HS-5 (cell line): ENCODE measurements at regions not wholly inside any gene's neighbourhood (a gene's known extent, or its start where the extent isn't known, plus 50 kb on each side); places are given as distances from the start of the nearest gene placed in this dataset.
"Not testable (repeated sequence)": the region's sequence is repeated elsewhere in the genome, so short reads cannot be mapped to it uniquely, and the experiment has no call there.

Experiments
- DNase-seq: peaks from one replicate; pipeline ENCODE4 v3.0.0-alpha.2; 2012; ENCODE audit warnings: low read depth

GRCh38 chr10:60615541-60615940 lies 162.7 kb upstream of the CDK1 start:
- no peak for DNase-seq

GRCh38 chr10:60614363-60614762 lies 163.9 kb upstream of the CDK1 start:
- DNase-seq, result no peak

GRCh38 chr10:60613434-60613833 lies 164.8 kb upstream of the CDK1 start:
- no peak for DNase-seq

GRCh38 chr10:60611291-60611747 lies 167.0 kb upstream of the CDK1 start:
- peak; percentile 82 for DNase-seq

GRCh38 chr10:60607372-60607771 lies 170.9 kb upstream of the CDK1 start:
- DNase-seq, result no peak

- peak; percentile 75 for DNase-seq
These were observed 171.8 kb upstream of the CDK1 start for GRCh38 chr10:60606343-60607080.

GRCh38 chr10:60605476-60605875 lies 172.8 kb upstream of the CDK1 start:
- no peak for DNase-seq

GRCh38 chr10:60604342-60604741 lies 173.9 kb upstream of the CDK1 start:
- DNase-seq, result no peak

GRCh38 chr10:60597513-60597912 lies 180.8 kb upstream of the CDK1 start:
- DNase-seq, result no peak

- no peak for DNase-seq
These were observed 182.4 kb upstream of the CDK1 start for GRCh38 chr10:60595852-60596251.

- DNase-seq, result no peak
These were observed 183.7 kb upstream of the CDK1 start for GRCh38 chr10:60594476-60595051.

- no peak for DNase-seq
These were observed 187.2 kb upstream of the CDK1 start for GRCh38 chr10:60591119-60591518.

- no peak for DNase-seq
These were observed 188.9 kb upstream of the CDK1 start for GRCh38 chr10:60589376-60589775.

GRCh38 chr10:60581782-60582181 lies 192.1 kb upstream of the ANK3 start:
- not testable (repeated sequence) for DNase-seq

GRCh38 chr10:60578217-60578616 lies 188.5 kb upstream of the ANK3 start:
- no peak for DNase-seq

- no peak for DNase-seq
These were observed 186.7 kb upstream of the ANK3 start for GRCh38 chr10:60576130-60577069.

- no peak for DNase-seq
These were observed 185.4 kb upstream of the ANK3 start for GRCh38 chr10:60575105-60575504.

- DNase-seq, result no peak
These were observed 184.7 kb upstream of the ANK3 start for GRCh38 chr10:60574388-60574787.

- DNase-seq, result no peak
These were observed 183.7 kb upstream of the ANK3 start for GRCh38 chr10:60573336-60573735.

- peak; percentile 10 for DNase-seq
These were observed 183.0 kb upstream of the ANK3 start for GRCh38 chr10:60572511-60573194.

- no peak for DNase-seq
These were observed 181.2 kb upstream of the ANK3 start for GRCh38 chr10:60570896-60571295.

GRCh38 chr10:60570272-60570865 lies 180.7 kb upstream of the ANK3 start:
- DNase-seq, result no peak
